ENCODE measurements at regions not wholly inside any gene's neighbourhood (a gene's known extent, or its start where the extent isn't known, plus 50 kb on each side); places are given as distances from the start of the nearest gene placed in this dataset.

GRCh38 chr6:167546611-167547327 lies 221.9 kb downstream of the TTLL2 start:
- Mint-ChIP-seq H3K36me3 (ENCODE audit: low read depth) (no peaks in the 10 kb centered on the region), H3K27me3 (ENCODE audit: low read depth) (peaks cover 3% of the 10 kb centered on the region), H3K9me3 (ENCODE audit: low read depth) (peaks cover under 1% of the 10 kb centered on the region), H3K4me1 (ENCODE audit: low read depth) (peaks cover 28% of the 10 kb centered on the region), H3K4me3 (ENCODE audit: unreplicated experiment) (no peak overlapping the region), H3K27ac (ENCODE audit: unreplicated experiment) (no peak overlapping the region)
- TF ChIP-seq CTCF (IDR thresholded peaks at IDR 0.05) = no peak
- DNase-seq (ENCODE audit: low spot score) = no peak

DNA sequence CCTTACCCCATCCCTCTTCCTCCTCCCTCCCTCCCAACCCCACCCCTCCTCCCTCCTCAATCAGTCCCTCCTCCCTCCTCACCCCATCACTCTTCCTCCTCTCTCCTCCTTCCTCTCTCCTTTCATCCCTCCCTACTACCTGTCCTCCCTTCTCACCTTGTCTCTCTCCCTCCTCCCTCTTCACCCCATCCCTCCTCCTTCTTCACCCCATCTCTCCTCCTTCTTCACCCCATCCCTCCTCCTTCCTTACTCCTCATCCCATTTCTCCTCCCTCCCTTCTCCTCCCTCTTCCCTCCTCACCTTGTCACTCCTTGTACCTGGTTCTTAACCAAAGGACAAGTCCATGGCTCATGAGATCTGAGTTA lies 222.4 kb downstream of the TTLL2 start:
- H3K27ac Mint-ChIP-seq (ENCODE audit: unreplicated experiment) = peak overlapping the region; percentile 65
- H3K36me3 Mint-ChIP-seq (ENCODE audit: low read depth) = no peaks in the 10 kb centered on the region
- H3K4me1 Mint-ChIP-seq (ENCODE audit: low read depth) = peaks cover 28% of the 10 kb centered on the region
- TF ChIP-seq CTCF (IDR thresholded peaks at IDR 0.05) = no peak
- H3K9me3 Mint-ChIP-seq (ENCODE audit: low read depth) = no peaks in the 10 kb centered on the region
- peaks cover 3% of the 10 kb centered on the region for H3K27me3 Mint-ChIP-seq (ENCODE audit: low read depth)
- H3K4me3 Mint-ChIP-seq (ENCODE audit: unreplicated experiment) = no peak overlapping the region
- no peak for DNase-seq (ENCODE audit: low spot score)

DNA sequence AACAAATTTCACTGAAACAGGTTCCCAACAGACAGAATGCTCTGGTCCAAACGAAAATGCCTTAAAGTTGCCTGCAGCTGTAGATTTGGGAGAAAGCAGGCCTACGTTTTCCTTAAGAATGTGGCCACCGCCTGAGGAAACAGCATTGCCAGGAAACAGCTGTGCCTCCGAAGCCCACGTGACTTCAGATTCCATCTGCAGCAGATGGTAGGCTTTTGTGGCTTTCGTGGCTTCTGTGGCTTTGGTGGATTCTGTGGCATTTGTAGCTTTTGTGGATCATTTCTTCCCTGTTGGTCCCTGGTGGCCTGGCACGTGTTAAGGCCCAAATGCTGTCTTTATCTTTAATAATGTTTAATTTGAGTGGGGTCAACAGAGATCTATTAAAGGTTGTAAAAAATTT lies 222.9 kb downstream of the TTLL2 start:
- DNase-seq (ENCODE audit: low spot score) = no peak
- no peaks in the 10 kb centered on the region for H3K36me3 Mint-ChIP-seq (ENCODE audit: low read depth)
- peaks cover 3% of the 10 kb centered on the region for H3K27me3 Mint-ChIP-seq (ENCODE audit: low read depth)
- TF ChIP-seq CTCF (IDR thresholded peaks at IDR 0.05) = no peak
- peaks cover 28% of the 10 kb centered on the region for H3K4me1 Mint-ChIP-seq (ENCODE audit: low read depth)
- no peaks in the 10 kb centered on the region for H3K9me3 Mint-ChIP-seq (ENCODE audit: low read depth)
- H3K4me3 Mint-ChIP-seq (ENCODE audit: unreplicated experiment) = no peak overlapping the region
- peak overlapping the region; percentile 65 for H3K27ac Mint-ChIP-seq (ENCODE audit: unreplicated experiment)

- peaks cover 26% of the 10 kb centered on the region for H3K4me1 Mint-ChIP-seq (ENCODE audit: low read depth)
- H3K9me3 Mint-ChIP-seq (ENCODE audit: low read depth) = no peaks in the 10 kb centered on the region
- no peaks in the 10 kb centered on the region for H3K36me3 Mint-ChIP-seq (ENCODE audit: low read depth)
- no peak overlapping the region for H3K27ac Mint-ChIP-seq (ENCODE audit: unreplicated experiment)
- no peak for TF ChIP-seq CTCF (IDR thresholded peaks at IDR 0.05)
- H3K4me3 Mint-ChIP-seq (ENCODE audit: unreplicated experiment) = no peak overlapping the region
- H3K27me3 Mint-ChIP-seq (ENCODE audit: low read depth) = peaks cover 6% of the 10 kb centered on the region
- DNase-seq (ENCODE audit: low spot score) = no peak
Measured at GRCh38 chr6:167548451-167548850, 223.6 kb downstream of the TTLL2 start.

DNA sequence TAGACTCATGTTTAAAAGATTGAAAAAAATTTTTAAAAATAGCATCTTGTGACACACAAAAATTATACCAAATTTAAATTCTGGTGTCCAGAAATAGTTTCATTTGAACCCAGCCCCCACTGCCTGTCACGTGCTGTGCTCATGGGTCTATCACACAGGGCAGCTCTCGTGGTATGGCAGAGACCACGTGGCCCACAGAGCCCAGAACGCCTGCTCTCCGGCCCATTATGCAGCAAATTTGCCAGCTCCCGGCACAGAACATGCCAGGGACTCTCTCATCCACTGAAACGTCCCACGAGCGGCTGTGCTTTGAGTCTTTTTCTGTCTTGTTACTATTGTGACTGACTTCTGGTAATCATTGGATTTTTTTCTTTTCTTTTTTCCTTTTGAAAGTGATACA lies 224.3 kb downstream of the TTLL2 start:
- no peak overlapping the region for H3K4me3 Mint-ChIP-seq (ENCODE audit: unreplicated experiment)
- no peak for DNase-seq (ENCODE audit: low spot score)
- no peak overlapping the region for H3K27ac Mint-ChIP-seq (ENCODE audit: unreplicated experiment)
- peaks cover 19% of the 10 kb centered on the region for H3K4me1 Mint-ChIP-seq (ENCODE audit: low read depth)
- peaks cover 9% of the 10 kb centered on the region for H3K27me3 Mint-ChIP-seq (ENCODE audit: low read depth)
- H3K9me3 Mint-ChIP-seq (ENCODE audit: low read depth) = no peaks in the 10 kb centered on the region
- TF ChIP-seq CTCF (IDR thresholded peaks at IDR 0.05) = no peak
- H3K36me3 Mint-ChIP-seq (ENCODE audit: low read depth) = no peaks in the 10 kb centered on the region

Data from chondrocyte (in vitro differentiated cells).